Iris pigment epithelial cell (primary cell): ENCODE measurements at regions not wholly inside any gene's neighbourhood (a gene's known extent, or its start where the extent isn't known, plus 50 kb on each side); places are given as distances from the start of the nearest gene placed in this dataset.
"Not testable (repeated sequence)": the region's sequence is repeated elsewhere in the genome, so short reads cannot be mapped to it uniquely, and the experiment has no call there.

ENCODE experiments used
- DNase-seq: peaks from one replicate; pipeline ENCODE4 v3.0.0-alpha.2; 2011; ENCODE audit warnings: low read depth

DNA sequence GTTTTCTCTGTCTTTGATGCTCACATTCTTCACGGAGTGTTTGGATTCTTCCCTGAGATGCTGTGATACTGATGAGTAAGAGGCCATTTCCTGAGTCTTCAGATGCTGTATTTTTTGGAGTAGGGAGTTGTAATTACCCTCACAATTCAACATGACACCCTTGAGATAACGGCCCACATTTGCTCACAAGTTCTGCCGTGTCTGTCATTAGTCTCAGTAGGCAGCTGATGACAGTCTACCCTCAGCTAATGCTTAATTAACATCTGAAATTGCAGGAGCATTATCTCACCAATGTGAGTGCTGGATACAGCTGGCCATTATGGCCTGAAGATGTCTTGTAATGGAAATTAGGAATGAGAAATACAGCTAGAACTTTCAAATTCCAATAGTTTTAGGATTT, 307.1 kb upstream of the ADCY2 start:
- DNase-seq = no peak

DNA sequence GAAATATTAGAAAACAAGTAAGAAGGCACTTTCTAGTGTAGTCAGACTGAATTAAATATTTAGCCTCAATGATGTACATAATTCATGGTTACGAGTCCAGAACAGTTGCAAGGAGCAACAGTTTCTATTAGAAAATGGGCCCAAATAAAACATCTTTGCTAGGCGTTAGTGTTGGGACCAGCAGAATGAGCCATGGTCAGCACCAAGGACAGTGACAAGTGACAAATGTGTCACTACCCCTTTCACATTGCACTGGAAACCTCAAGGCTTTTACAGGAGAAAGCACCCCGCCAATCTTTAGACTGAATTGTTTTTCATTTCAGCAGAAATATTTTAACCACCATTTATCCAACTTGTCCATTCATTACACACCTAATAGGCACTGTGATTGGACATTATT, 301.3 kb upstream of the ADCY2 start:
- DNase-seq = no peak

DNA sequence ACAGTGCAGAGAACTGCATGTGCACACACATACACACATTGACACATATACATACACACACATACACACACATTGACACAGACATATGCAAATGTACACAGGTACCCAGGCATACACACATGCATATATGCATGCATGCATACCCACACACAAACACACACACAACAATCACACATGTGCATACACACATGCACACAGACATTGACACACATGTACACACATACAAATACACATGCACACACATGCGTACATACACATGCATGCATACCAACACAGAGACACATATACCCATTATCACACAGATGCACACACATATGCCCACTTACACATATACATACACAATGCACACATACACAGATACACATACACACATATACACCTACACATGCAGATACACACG, 299.6 kb upstream of the ADCY2 start:
- no peak for DNase-seq

- no peak for DNase-seq
These were observed 290.6 kb upstream of the ADCY2 start for GRCh38 chr5:7105358-7105757.

- DNase-seq = no peak
These were observed 278.0 kb upstream of the ADCY2 start for GRCh38 chr5:7117961-7118360.

GRCh38 chr5:7131680-7132079, 264.3 kb upstream of the ADCY2 start:
- no peak for DNase-seq

GRCh38 chr5:7146886-7147285, 249.1 kb upstream of the ADCY2 start:
- DNase-seq = no peak

GRCh38 chr5:7157083-7157482, 238.9 kb upstream of the ADCY2 start:
- DNase-seq = no peak

GRCh38 chr5:7169240-7169878, 226.6 kb upstream of the ADCY2 start:
- no peak for DNase-seq

DNA sequence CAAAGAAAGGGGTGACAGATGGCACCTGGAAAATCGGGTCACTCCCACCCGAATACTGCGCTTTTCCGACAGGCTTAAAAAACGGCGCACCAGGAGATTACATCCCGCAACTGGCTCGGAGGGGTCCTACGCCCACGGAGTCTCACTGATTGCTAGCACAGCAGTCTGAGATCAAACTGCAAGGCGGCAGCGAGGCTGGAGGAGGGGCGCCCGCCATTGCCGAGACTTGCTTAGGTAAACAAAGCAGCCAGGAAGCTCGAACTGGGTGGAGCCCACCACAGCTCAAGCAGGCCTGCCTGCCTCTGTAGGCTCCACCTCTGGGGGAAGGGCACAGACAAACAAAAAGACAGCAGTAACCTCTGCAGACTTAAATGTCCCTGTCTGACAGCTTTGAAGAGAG, 225.2 kb upstream of the ADCY2 start:
- not testable (repeated sequence) for DNase-seq

GRCh38 chr5:7179364-7179763, 216.6 kb upstream of the ADCY2 start:
- no peak for DNase-seq

GRCh38 chr5:7181841-7182240, 214.1 kb upstream of the ADCY2 start:
- no peak for DNase-seq

DNA sequence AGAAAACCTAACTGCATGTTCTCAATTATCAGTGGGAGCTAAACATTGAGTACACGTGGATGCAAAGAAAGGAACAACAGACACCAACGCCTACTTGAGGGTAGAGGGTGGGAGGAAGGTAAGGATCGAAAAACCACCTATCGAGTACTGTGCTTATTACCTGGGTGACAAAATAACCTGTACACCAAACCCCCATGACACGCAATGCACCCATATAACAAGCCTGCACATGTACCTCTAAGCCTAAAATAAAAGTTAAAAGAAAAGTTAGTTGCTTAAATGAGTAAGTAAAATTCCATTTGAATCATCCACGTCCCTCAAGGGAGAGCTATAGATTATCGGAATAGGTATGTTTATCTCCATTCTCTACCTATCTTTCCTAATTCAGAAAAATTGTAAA, 210.2 kb upstream of the ADCY2 start:
- DNase-seq = no peak

GRCh38 chr5:7186818-7187217, 209.1 kb upstream of the ADCY2 start:
- DNase-seq = no peak

DNA sequence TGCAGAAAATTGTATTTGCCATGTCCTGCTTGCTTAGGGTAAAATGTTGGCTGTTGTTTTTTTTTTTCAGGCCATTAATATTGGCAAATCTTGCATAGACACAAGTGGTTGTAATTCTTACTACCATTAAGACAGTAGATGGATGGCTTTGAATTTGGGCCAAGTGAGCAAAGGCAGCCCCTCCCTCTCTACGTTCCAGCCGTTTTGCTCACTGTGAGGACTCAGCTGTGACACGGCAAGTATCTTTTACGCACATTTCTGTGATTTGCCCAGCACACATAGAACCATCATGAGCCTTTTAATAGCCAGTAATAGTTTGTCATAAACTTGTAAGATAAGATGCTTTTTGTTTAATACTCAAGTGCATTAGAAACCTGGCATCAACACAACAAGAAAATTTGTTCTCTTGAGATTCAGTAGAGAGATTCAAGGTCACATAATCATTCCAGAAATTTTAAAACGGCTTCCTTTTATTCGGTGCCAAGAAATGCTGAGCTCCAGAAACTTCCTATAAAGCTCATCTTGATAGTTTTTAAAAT, 205.2 kb upstream of the ADCY2 start:
- DNase-seq = no peak

DNA sequence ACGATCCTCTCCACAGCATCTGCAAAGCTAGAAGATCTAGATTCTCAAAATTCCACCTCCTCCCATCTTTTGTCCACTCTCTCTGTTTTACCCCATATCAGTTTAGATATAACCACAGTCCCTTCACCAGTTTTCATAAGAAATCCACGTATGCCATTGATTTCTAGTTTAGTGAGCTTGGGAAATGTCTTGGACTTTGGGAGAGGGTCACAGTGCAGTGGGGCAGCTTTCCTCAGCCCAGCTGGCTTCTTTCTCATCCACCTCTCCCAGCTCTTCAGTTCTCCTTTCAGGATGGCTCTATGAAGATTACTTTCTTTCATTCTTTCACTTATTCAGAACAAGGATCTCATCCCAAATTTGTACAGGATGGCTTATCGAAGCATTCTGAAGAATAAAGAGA, 203.9 kb upstream of the ADCY2 start:
- DNase-seq = no peak

DNA sequence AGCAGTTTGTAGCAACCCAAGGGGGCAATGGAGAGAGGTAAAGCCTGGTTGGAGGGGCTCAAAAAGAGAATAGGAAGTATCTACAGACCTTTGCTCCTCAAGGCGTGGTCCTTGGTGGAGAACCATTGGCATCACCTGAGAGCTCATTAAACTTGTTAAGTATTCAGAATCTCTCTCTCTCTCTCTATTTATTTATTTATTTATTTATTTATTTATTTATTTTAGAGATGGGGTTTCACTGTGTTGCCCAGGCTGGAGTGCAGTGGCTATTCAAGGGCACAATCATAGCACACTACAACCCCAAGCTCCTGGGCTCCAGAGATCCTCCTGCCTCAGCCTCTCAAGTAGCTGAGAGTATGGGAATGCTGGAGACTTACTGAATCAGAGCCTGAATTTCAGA, 193.1 kb upstream of the ADCY2 start:
- DNase-seq = no peak

- no peak for DNase-seq
These were observed 188.0 kb upstream of the ADCY2 start for GRCh38 chr5:7207979-7208378.

GRCh38 chr5:7208938-7209337, 187.0 kb upstream of the ADCY2 start:
- no peak for DNase-seq

GRCh38 chr5:7209658-7210057, 186.3 kb upstream of the ADCY2 start:
- DNase-seq = no peak

DNA sequence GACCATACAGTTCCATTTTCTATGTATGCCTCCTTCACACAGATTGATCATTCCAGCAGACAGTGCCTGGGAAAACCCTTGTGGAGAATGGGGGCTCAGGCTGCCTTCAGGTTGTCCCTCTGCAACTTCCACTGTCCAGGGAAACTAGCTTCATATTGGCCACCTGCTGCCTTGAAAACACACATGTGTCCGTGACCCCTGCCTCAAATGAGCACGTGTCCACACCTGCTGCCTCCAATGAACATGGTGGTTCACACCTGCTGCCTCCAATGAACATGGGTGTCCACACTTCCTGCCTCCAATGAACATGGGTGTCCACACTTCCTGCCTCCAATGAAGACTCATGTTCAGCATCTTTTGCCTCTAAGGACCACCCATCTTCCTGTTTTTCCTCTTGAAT, 185.4 kb upstream of the ADCY2 start:
- no peak for DNase-seq

DNA sequence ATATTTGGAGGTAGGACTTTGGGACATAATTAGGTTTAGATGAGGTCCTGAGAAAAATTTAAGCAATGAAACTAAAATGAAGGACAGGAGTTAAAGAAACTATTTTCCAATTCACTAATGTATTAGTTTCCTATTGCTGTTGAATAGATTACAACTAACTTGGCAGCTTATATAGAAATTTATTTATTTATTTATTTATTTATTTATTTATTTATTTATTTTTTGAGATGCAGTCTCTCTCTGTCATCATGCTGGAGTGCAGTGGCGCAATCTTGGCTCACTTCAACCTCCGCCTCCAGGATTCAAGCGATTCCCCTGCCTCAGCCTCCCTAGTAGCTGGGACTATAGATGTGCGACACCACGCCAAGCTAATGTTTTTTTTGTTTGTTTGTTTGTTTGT, 182.4 kb upstream of the ADCY2 start:
- DNase-seq = no peak

GRCh38 chr5:7214906-7215416, 181.0 kb upstream of the ADCY2 start:
- DNase-seq = no peak

- DNase-seq = no peak
These were observed 177.8 kb upstream of the ADCY2 start for GRCh38 chr5:7218141-7218540.
